NCI-H446 (cell line): ENCODE measurements at regions not wholly inside any gene's neighbourhood (a gene's known extent, or its start where the extent isn't known, plus 50 kb on each side); places are given as distances from the start of the nearest gene placed in this dataset.

Source experiments
- DNase-seq, 2 experiments: peaks; one replicate each; lab custom pipeline; 2025; lab: John Stamatoyannopoulos, UW

- DNase-seq, result no peak
These were observed 289.0 kb downstream of the SNX13 start for GRCh38 chr7:17651341-17651740.

GRCh38 chr7:17651863-17652385 lies 288.4 kb downstream of the SNX13 start:
- no peak for DNase-seq

- DNase-seq, result no peak
These were observed 285.4 kb downstream of the SNX13 start for GRCh38 chr7:17654940-17655339.

- no peak for DNase-seq
These were observed 281.2 kb downstream of the SNX13 start for GRCh38 chr7:17659126-17659525.

- no peak for DNase-seq
These were observed 280.2 kb downstream of the SNX13 start for GRCh38 chr7:17660116-17660515.

GRCh38 chr7:17661982-17662585 lies 278.2 kb downstream of the SNX13 start:
- no peak for DNase-seq

- no peak for DNase-seq
These were observed 277.1 kb downstream of the SNX13 start for GRCh38 chr7:17663061-17663675.

GRCh38 chr7:17665029-17665428 lies 275.3 kb downstream of the SNX13 start:
- no peak for DNase-seq

GRCh38 chr7:17668122-17668521 lies 272.2 kb downstream of the SNX13 start:
- no peak for DNase-seq

GRCh38 chr7:17669204-17669603 lies 271.1 kb downstream of the SNX13 start:
- no peak for DNase-seq

GRCh38 chr7:17671956-17672355 lies 268.3 kb downstream of the SNX13 start:
- DNase-seq, result no peak

GRCh38 chr7:17672783-17673182 lies 267.5 kb downstream of the SNX13 start:
- DNase-seq, result no peak

GRCh38 chr7:17674166-17674942 lies 265.9 kb downstream of the SNX13 start:
- DNase-seq, result no peak

GRCh38 chr7:17674943-17675608 lies 265.2 kb downstream of the SNX13 start:
- no peak for DNase-seq

- no peak for DNase-seq
These were observed 262.9 kb downstream of the SNX13 start for GRCh38 chr7:17677408-17677807.

- no peak for DNase-seq
These were observed 261.4 kb downstream of the SNX13 start for GRCh38 chr7:17678896-17679295.

- DNase-seq, result no peak
These were observed 260.8 kb downstream of the SNX13 start for GRCh38 chr7:17679458-17679857.

GRCh38 chr7:17680026-17680425 lies 260.3 kb downstream of the SNX13 start:
- DNase-seq, result no peak

- peak in 1 of 2 experiments; percentile 36 for DNase-seq
These were observed 259.3 kb downstream of the SNX13 start for GRCh38 chr7:17680943-17681351.

GRCh38 chr7:17681965-17682364 lies 258.3 kb downstream of the SNX13 start:
- no peak for DNase-seq

GRCh38 chr7:17682586-17682985 lies 257.7 kb downstream of the SNX13 start:
- no peak for DNase-seq

GRCh38 chr7:17685141-17685540 lies 255.2 kb downstream of the SNX13 start:
- DNase-seq, result no peak
